Stomach (tissue), 8 donors: ENCODE measurements at regions not wholly inside any gene's neighbourhood (a gene's known extent, or its start where the extent isn't known, plus 50 kb on each side); places are given as distances from the start of the nearest gene placed in this dataset.

Source experiments
- DNase-seq, 2 donors: peaks; one replicate each; pipeline versions ENCODE4 v3.0.0 to v3.0.0-alpha.2; 2013 to 2019
- H3K27ac ChIP-seq, 5 donors: fragments of 200-600 bp in 4 of 5; sonication (generic) in 4 of 5; one replicate each; pipeline ENCODE4 v1.5.1; 2013 to 2019; ENCODE audit warnings: mild to moderate bottlenecking in 1 of 5, moderate library complexity in 1 of 5
- H3K27me3 ChIP-seq, 3 donors: fragments of 200-600 bp; sonication (generic); one replicate each; pipeline ENCODE4 v1.5.1; 2017 to 2019; ENCODE audit warnings: mixed run types in 1 of 3
- H3K36me3 ChIP-seq, 4 donors: fragments of 200-600 bp; sonication (generic); 1 replicate in 3 of 4; 2 replicates in 1 of 4; pipeline ENCODE4 v1.5.1; 2016 to 2019
- H3K4me1 ChIP-seq, 4 donors: fragments of 200-600 bp; sonication (generic); one replicate each; pipeline ENCODE4 v1.5.1; 2016 to 2019
- H3K4me3 ChIP-seq, 4 donors: fragments of 200-600 bp; sonication (generic) in 3 of 4; one replicate each; pipeline ENCODE4 v1.5.1; 2016 to 2019; ENCODE audit warnings: mild to moderate bottlenecking in 1 of 4
- H3K9me3 ChIP-seq, 4 donors: fragments of 200-600 bp; sonication (generic); one replicate each; pipeline ENCODE4 v1.5.1; 2016 to 2019
- EP300 ChIP-seq: sonication (generic); formaldehyde crosslinking; IDR thresholded peaks from one replicate; pipeline ENCODE4 v1.6.1; 2017; ENCODE audit warnings: antibody characterized with exemption
- POLR2A ChIP-seq, 4 donors: fragments of 450-650 bp; IDR thresholded peaks; one replicate each; pipeline ENCODE4 v1.6.1; 2016; ENCODE audit warnings: antibody characterized with exemption in 4 of 4, control low read depth in 2 of 4, mild to moderate bottlenecking in 1 of 4, moderate library complexity in 1 of 4
- POLR2AphosphoS5 ChIP-seq, 3 donors: sonication (generic); formaldehyde crosslinking; IDR thresholded peaks; one replicate each; pipeline ENCODE4 v1.6.1; 2016; ENCODE audit warnings: antibody characterized with exemption in 3 of 3
- WGBS, 5 donors: extraction: QIAGEN DNeasy Blood & Tissue Kit in 3 of 5; methylation state at CpG; one replicate each; pipeline versions ENCODE4 v1.1.5 to v1.1.7; 2013 to 2018; 5-methylcytosine and 5-hydroxymethylcytosine counted together
- intact Hi-C: fragments of 100-400 bp; cut with DNase I; formaldehyde crosslinking; loops from one replicate; pipeline ENCODE4 v1.15.1; 2023; ENCODE audit warnings: low total_unique reads
- TF ChIP-seq, protein P1 (sequence below), 7 experiments: fragments of 450-650 bp in 4 of 7; fragments of 200-600 bp in 3 of 7; sonication (generic) in 3 of 7; IDR thresholded peaks; one replicate each; pipeline ENCODE4 v1.5.1; 2016 to 2019; ENCODE audit warnings: antibody characterized with exemption in 7 of 7, control low read depth in 2 of 7, mild to moderate bottlenecking in 1 of 7
- donor health status: healthy with polysubstance abuse.
- donor health status: Bipolar disorder and iron deficiency.
- donor health status: healthy.

DNA sequence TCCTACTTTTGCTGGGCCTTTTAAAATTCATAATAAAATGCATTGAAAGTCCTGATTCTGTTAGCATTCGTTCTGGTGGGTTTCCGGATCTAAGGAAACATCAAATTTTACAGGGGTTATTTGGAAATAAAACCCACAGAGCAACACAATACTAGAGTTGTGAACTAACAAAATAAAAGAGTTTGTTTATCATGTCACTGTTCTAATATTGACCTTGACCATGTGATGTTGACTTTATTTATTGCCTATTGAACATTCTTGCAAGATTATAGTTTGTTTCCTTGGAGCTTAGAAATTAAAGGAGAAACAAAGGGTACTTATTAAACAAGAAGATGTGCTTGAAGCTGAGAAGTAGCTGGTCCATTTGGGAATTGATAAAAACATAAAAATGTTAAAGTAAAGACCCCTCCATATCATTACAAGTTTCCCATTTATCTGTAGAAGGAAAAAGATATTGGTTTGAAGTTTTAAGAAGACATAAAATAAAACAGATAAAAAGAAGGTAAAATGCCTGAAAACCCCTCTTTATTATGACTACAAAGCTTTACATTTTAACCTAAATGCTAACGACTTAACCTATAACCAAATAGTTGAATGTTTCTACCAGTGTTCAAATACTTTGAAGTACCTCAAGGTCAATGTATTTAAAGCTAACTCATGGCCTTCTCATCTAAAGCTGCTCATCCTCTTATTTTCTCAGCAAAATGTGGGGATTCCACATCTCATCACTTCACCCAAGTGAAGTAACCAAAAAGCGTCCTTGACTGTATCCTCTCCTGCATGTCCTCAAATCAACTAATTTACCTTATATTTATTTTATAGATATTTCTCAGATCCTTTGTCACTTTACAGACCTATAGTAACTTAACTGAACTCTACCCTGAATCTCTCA, 179.6 kb downstream of the GASK1B start:
- no peaks in the 10 kb centered on the region for H3K36me3 ChIP-seq
- H3K4me3 ChIP-seq = no peak overlapping the region
- H3K27ac ChIP-seq = peak overlapping the region in 4 of 5 donors; percentile 58 to 78 (median 68)
- 50 to 70% (median 56%) methylated on average over 4 of the region's 4 CpGs for WGBS, 5 donors
- intact Hi-C loops = no loop called here
- H3K4me1 ChIP-seq = peaks cover 4 to 44% (median 21%) of the 10 kb centered on the region in 4 donors
- no peak for DNase-seq
- no peaks in the 10 kb centered on the region for H3K9me3 ChIP-seq
- H3K27me3 ChIP-seq = no peaks in the 10 kb centered on the region
- TF ChIP-seq EP300 (no peak), POLR2A (IDR thresholded peaks at IDR 0.05) (no peak), POLR2AphosphoS5 (IDR thresholded peaks at IDR 0.05) (no peak)
- TF ChIP-seq, protein P1, sequence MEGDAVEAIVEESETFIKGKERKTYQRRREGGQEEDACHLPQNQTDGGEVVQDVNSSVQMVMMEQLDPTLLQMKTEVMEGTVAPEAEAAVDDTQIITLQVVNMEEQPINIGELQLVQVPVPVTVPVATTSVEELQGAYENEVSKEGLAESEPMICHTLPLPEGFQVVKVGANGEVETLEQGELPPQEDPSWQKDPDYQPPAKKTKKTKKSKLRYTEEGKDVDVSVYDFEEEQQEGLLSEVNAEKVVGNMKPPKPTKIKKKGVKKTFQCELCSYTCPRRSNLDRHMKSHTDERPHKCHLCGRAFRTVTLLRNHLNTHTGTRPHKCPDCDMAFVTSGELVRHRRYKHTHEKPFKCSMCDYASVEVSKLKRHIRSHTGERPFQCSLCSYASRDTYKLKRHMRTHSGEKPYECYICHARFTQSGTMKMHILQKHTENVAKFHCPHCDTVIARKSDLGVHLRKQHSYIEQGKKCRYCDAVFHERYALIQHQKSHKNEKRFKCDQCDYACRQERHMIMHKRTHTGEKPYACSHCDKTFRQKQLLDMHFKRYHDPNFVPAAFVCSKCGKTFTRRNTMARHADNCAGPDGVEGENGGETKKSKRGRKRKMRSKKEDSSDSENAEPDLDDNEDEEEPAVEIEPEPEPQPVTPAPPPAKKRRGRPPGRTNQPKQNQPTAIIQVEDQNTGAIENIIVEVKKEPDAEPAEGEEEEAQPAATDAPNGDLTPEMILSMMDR (IDR thresholded peaks at IDR 0.05) = no peak

DNA sequence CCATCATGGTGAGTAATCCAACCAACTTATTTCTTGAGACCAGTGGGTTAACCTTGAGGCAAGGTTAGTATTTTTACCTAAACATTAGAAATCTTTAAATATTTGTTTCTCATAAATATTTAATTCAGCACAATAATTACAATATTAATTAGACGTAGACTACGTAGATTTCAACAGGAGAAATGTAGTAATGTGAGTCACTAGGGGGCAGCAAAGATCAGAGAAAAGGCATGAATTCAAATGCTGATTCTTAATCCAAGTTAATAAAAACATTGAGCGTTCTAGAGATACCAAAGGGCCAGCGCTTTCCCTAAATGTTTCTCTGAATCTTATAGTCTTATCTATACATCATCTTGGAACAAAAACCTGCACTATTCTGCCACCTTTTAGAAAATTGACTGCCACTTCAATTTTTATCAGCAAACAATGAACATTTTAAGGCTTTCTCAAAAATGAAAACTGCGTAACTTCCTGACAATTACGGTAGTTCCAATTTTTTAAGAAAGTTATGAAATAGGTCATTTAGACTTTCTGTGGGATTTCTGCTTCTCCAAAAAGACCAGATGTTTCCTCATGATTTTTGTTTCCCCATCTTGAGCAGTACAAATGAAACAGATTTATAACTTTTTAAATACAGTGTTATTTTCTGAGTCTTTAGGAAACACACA, 180.7 kb downstream of the GASK1B start:
- Histone ChIP-seq H3K4me1 (peaks cover 4 to 40% (median 20%) of the 10 kb centered on the region in 4 donors), H3K9me3 (no peaks in the 10 kb centered on the region), H3K27ac (peak overlapping the region in 4 of 5 donors; percentile 58 to 78 (median 68)), H3K4me3 (peak overlapping the region in 3 of 4 donors; percentile 20 to 30 (median 27)), H3K36me3 (no peaks in the 10 kb centered on the region), H3K27me3 (no peaks in the 10 kb centered on the region)
- intact Hi-C loops = no loop called here
- TF ChIP-seq POLR2A (IDR thresholded peaks at IDR 0.05) (no peak), EP300 (no peak), POLR2AphosphoS5 (IDR thresholded peaks at IDR 0.05) (no peak)
- TF ChIP-seq, protein P1 (IDR thresholded peaks at IDR 0.05) = peak in 5 of 7 experiments; percentile 23 to 71 (median 64)
- peak in 1 of 2 donors; percentile 88 for DNase-seq
- 15 to 18% (median 17%) methylated on average over 6 of the region's 6 CpGs for WGBS, 5 donors

DNA sequence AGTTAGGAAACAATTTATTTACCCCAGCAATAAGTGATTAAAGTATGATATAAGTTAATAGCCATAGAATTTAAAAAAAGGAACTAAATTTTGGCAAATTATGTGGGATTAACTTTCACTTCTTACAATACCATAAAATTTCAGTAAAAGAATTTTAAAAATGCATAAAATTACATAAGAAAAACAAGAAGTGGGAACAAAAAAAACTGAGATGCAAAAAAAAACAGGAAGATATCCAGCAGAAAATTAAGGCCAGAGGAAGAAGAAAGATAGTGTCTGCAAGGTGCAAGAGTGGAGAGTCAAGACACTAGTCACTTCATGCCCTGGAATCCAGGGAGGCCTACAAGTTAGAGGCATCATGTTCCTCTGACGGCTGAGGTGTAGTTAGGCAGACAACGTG, 184.2 kb downstream of the GASK1B start:
- intact Hi-C loops = loop anchor here (10.0 kb wide), 2 partner anchors 206 to 774 kb away; no protein-coding TSS in a partner anchor
- TF ChIP-seq POLR2AphosphoS5 (IDR thresholded peaks at IDR 0.05) (no peak), EP300 (no peak), POLR2A (IDR thresholded peaks at IDR 0.05) (no peak)
- TF ChIP-seq, protein P1 (IDR thresholded peaks at IDR 0.05) = no peak
- H3K9me3 ChIP-seq = no peaks in the 10 kb centered on the region
- no peaks in the 10 kb centered on the region for H3K27me3 ChIP-seq
- WGBS, 5 donors = 77 to 96% (median 84%) methylated on average over 2 of the region's 2 CpGs
- no peak overlapping the region for H3K27ac ChIP-seq
- H3K36me3 ChIP-seq = no peaks in the 10 kb centered on the region
- H3K4me1 ChIP-seq = peaks cover 0 to 16% (median 7%) of the 10 kb centered on the region in 4 donors
- H3K4me3 ChIP-seq = no peak overlapping the region
- DNase-seq = no peak

DNA sequence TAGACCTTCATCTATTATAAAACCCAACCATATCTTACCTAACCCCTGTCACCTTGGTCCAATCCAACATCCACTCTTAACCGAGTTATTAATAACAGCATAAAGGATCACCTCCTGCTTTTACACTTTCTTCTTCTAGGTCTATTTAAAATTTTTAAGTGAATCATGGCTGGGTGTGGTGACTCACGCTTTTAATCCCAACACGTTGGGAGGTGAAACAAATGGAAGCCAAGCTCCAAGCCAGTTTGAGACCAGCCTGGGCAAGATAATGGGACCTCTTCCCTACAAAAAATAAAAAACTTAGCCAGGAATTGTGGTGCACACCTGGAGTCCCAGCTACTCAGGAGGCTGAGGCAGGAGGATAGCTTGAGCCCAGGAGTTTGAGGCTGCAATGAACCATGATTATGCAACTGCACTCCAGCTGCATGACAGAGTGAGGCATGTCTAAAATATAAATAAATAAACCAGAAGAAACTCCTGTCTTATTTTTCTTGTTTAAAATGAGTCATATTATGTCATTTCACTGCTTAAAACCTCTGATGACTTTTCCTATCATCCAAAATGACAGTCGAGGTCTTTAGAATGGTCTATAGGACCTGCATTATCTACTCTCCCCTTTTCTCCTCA, 188.4 kb downstream of the GASK1B start:
- Histone ChIP-seq H3K9me3 (no peaks in the 10 kb centered on the region), H3K4me1 (no peaks in the 10 kb centered on the region), H3K27ac (no peak overlapping the region), H3K4me3 (no peak overlapping the region), H3K36me3 (no peaks in the 10 kb centered on the region), H3K27me3 (no peaks in the 10 kb centered on the region)
- no peak for DNase-seq
- intact Hi-C loops = loop anchor here (10.0 kb wide), 2 partner anchors 210 to 770 kb away; no protein-coding TSS in a partner anchor
- TF ChIP-seq POLR2A (IDR thresholded peaks at IDR 0.05) = no peak
- no peak for TF ChIP-seq POLR2AphosphoS5 (IDR thresholded peaks at IDR 0.05)
- TF ChIP-seq, protein P1 (IDR thresholded peaks at IDR 0.05) = no peak
- no peak for TF ChIP-seq EP300
- 62 to 92% (median 65%) methylated on average over 4 of the region's 4 CpGs for WGBS, 5 donors
